CD8-positive, alpha-beta memory T cell (primary cell): ENCODE measurements at regions not wholly inside any gene's neighbourhood (a gene's known extent, or its start where the extent isn't known, plus 50 kb on each side); places are given as distances from the start of the nearest gene placed in this dataset.
A peak's percentile ranks its signal among the peaks of the same experiment; 100 is the strongest.

Source experiments
- CTCF ChIA-PET: fragments of 350-600 bp; sonication (Branson Sonifier 250); formaldehyde crosslinking; loops from one replicate; lab custom pipeline; 2021; ENCODE audit warnings: antibody characterized with exemption; lab: Charles Lee
- POLR2A ChIA-PET: fragments of 350-600 bp; sonication (Branson Sonifier 250); formaldehyde crosslinking; loops from one replicate; lab custom pipeline; 2021; ENCODE audit warnings: antibody characterized with exemption; lab: Charles Lee
- DNase-seq, 5 donors: peaks; one replicate each; pipeline versions ENCODE4 v3.0.0 to v3.0.0-alpha.2; 2020 to 2022; ENCODE audit warnings: mixed read lengths in 1 of 5
- H3K27ac ChIP-seq: one replicate; pipeline ENCODE4 v1.7.0; 2013; ENCODE audit warnings: low read depth, mild to moderate bottlenecking, low read length, moderate library complexity
- H3K27me3 ChIP-seq: 2 replicates; pipeline ENCODE4 v1.7.0; 2013; ENCODE audit warnings: low read length, mild to moderate bottlenecking; ENCODE audit not compliant: insufficient read depth, poor library complexity, severe bottlenecking
- H3K36me3 ChIP-seq: 2 replicates; pipeline ENCODE4 v1.7.0; 2013; ENCODE audit warnings: mild to moderate bottlenecking, low read length, moderate library complexity; ENCODE audit not compliant: insufficient read depth
- H3K4me1 ChIP-seq: 2 replicates; pipeline ENCODE4 v1.7.0; 2013; ENCODE audit warnings: mild to moderate bottlenecking, low read length, moderate library complexity; ENCODE audit not compliant: insufficient read depth
- H3K4me3 ChIP-seq: 2 replicates; pipeline ENCODE4 v1.7.0; 2013; ENCODE audit warnings: mild to moderate bottlenecking, low read length
- H3K9me3 ChIP-seq: 2 replicates; pipeline ENCODE4 v1.7.0; 2013; ENCODE audit warnings: mild to moderate bottlenecking, low read length
- H3K27ac Mint-ChIP-seq, 8 donors: one replicate each; pipeline ENCODE4 v1.8.0; 2020 to 2021; ENCODE audit warnings: mixed read lengths in 8 of 8, mild to moderate bottlenecking in 6 of 8, inconsistent platforms in 3 of 8, moderate library complexity in 3 of 8
- H3K27me3 Mint-ChIP-seq, 2 donors: one replicate each; pipeline ENCODE4 v1.8.0; 2020 to 2021; ENCODE audit warnings: mixed read lengths in 2 of 2, mild to moderate bottlenecking in 1 of 2, moderate library complexity in 1 of 2
- H3K36me3 Mint-ChIP-seq, 3 donors: one replicate each; pipeline ENCODE4 v1.8.0; 2020 to 2021; ENCODE audit warnings: mixed read lengths in 3 of 3, inconsistent platforms in 1 of 3, mild to moderate bottlenecking in 1 of 3
- H3K4me1 Mint-ChIP-seq, 3 donors: one replicate each; pipeline ENCODE4 v1.8.0; 2020 to 2021; ENCODE audit warnings: mixed read lengths in 3 of 3, inconsistent platforms in 1 of 3, mild to moderate bottlenecking in 1 of 3
- H3K4me3 Mint-ChIP-seq, 7 donors: one replicate each; pipeline ENCODE4 v1.8.0; 2020 to 2021; ENCODE audit warnings: mixed read lengths in 7 of 7, mild to moderate bottlenecking in 6 of 7, moderate library complexity in 4 of 7, inconsistent platforms in 2 of 7
- H3K9me3 Mint-ChIP-seq, 5 donors: one replicate each; pipeline ENCODE4 v1.8.0; 2020 to 2022; ENCODE audit warnings: mixed read lengths in 5 of 5, mild to moderate bottlenecking in 3 of 5, moderate library complexity in 2 of 5, inconsistent platforms in 1 of 5

DNA sequence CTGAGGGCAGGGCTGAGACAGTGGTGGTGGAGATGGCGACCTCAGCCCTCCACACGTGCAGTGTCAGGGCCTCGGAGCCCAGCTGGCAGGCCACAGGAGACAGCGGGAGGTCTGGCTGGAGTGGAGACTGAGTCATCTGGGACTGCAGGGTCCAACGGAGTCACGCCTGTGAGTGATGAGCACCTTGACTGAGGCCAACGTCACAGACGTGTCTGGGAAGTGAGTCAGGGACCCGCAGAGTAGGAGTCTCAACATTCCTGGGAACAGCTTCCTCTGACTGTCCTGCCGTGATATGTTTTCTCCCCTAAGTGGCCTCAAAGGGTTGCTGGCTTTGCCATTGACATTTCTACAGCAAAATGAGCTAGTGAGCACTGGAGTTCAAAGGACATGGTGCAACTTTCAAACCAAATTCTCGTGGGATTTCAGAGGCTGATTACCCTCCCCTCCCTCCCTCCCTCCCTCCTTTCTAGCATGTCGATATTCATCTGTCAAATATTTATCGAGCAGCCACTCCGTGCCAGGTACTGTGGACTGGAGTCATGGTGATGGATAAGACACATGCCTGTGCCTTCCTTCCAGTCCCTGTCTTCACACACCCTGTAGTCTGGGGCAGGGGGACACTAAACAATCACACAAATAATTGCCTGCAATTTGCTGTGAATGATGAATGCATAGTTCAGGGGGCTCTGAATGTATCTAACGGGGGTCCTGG is 53.3 kb upstream of the AMOTL2 start:
- ChIA-PET POLR2A (no interaction called here), CTCF (no interaction called here)
- Histone ChIP-seq H3K4me1 (no peaks in the 10 kb centered on the region), H3K27ac (no peak overlapping the region), H3K9me3 (no peaks in the 10 kb centered on the region), H3K36me3 (no peaks in the 10 kb centered on the region), H3K27me3 (no peaks in the 10 kb centered on the region), H3K4me3 (no peak overlapping the region)
- Mint-ChIP-seq H3K27me3 (peaks cover 8 to 24% of the 10 kb centered on the region in 2 donors), H3K4me3 (no peak overlapping the region), H3K4me1 (no peaks in the 10 kb centered on the region), H3K36me3 (no peaks in the 10 kb centered on the region), H3K27ac (no peak overlapping the region), H3K9me3 (no peaks in the 10 kb centered on the region)
- no peak for DNase-seq

DNA sequence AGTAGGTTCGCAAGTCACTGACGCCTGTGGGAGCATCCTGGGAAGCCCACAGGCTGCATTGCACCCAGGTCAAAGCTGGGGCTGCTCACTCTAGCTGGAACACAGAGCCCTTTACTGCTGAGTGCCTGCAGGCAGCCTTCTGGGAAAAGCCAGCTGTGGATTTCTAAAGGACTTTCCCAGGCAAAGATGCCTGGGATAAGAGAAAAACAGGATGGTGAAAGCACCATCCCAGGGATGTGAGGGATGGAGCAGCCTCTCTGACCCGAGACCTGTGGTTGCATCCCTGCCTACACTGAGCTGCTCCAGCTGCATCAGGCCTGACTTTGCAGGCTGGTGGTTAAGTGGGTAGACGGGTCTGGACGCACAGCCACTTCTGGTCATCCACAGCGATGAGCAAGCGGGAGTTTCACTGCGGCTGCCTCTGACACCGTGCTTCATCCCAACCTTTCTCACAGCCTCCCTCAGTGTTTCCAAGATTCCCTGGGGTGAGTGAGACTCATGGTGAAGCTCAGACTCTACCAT is 52.5 kb upstream of the AMOTL2 start:
- ChIA-PET POLR2A (no interaction called here), CTCF (no interaction called here)
- Mint-ChIP-seq H3K36me3 (no peaks in the 10 kb centered on the region), H3K27me3 (peaks cover 9 to 24% of the 10 kb centered on the region in 2 donors), H3K4me1 (no peaks in the 10 kb centered on the region), H3K4me3 (no peak overlapping the region), H3K9me3 (no peaks in the 10 kb centered on the region), H3K27ac (no peak overlapping the region)
- H3K4me1 ChIP-seq = no peaks in the 10 kb centered on the region
- no peak for DNase-seq
- no peak overlapping the region for H3K4me3 ChIP-seq
- no peaks in the 10 kb centered on the region for H3K9me3 ChIP-seq
- H3K27me3 ChIP-seq = no peaks in the 10 kb centered on the region
- no peak overlapping the region for H3K27ac ChIP-seq
- no peaks in the 10 kb centered on the region for H3K36me3 ChIP-seq

DNA sequence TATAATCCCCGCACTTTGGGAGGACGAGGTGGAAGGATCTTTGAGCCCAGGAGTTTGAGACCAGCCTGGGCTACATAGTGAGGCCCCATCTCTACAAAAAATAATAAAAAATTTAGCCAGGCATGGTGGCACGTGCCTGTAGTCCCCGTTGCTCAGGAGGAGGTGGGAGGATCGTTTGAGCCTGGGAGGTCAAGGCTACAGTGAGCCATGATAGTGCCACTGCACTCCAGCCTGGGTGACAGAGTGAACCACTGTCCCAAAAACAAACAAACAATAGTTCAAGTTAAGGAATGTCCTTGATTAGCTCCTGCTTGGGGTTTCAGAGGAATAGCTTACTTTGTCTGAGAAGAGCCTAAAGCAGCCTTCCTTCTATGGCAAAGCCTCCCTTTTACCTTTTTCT is 51.7 kb upstream of the AMOTL2 start:
- H3K27me3 ChIP-seq = no peaks in the 10 kb centered on the region
- peaks cover 10 to 21% of the 10 kb centered on the region in 2 donors for H3K27me3 Mint-ChIP-seq
- no peaks in the 10 kb centered on the region for H3K4me1 Mint-ChIP-seq
- no peak overlapping the region for H3K4me3 Mint-ChIP-seq
- POLR2A ChIA-PET = no interaction called here
- no peaks in the 10 kb centered on the region for H3K9me3 ChIP-seq
- no peak overlapping the region for H3K4me3 ChIP-seq
- no peaks in the 10 kb centered on the region for H3K36me3 Mint-ChIP-seq
- no peaks in the 10 kb centered on the region for H3K4me1 ChIP-seq
- CTCF ChIA-PET = no interaction called here
- no peaks in the 10 kb centered on the region for H3K9me3 Mint-ChIP-seq
- H3K27ac ChIP-seq = no peak overlapping the region
- peak overlapping the region in 1 of 8 donors; percentile 38 for H3K27ac Mint-ChIP-seq
- DNase-seq = no peak
- no peaks in the 10 kb centered on the region for H3K36me3 ChIP-seq
